Astrocyte of the spinal cord (primary cell): ENCODE measurements at regions not wholly inside any gene's neighbourhood (a gene's known extent, or its start where the extent isn't known, plus 50 kb on each side); places are given as distances from the start of the nearest gene placed in this dataset.

ENCODE experiments used
- DNase-seq: peaks from one replicate; pipeline ENCODE4 v3.0.0; 2011; ENCODE audit warnings: low read depth, low spot score
- H3K4me3 ChIP-seq: 2 replicates; pipeline ENCODE4 v1.5.1; 2011; ENCODE audit warnings: low read depth, mild to moderate bottlenecking, low read length, moderate library complexity
- CTCF ChIP-seq: IDR thresholded peaks from 2 replicates; pipeline ENCODE4 v1.5.1; 2012; ENCODE audit warnings: low read depth, mild to moderate bottlenecking, low read length, inconsistent platforms
- in situ Hi-C: cut with HindIII; loops from 2 replicates; pipeline ENCODE4 v1.10.0; 2017; ENCODE audit warnings: low sequenced_read_pairs

- in situ Hi-C loops, result no loop called here
- no peak for TF ChIP-seq CTCF
- DNase-seq, result no peak
- no peak overlapping the region for H3K4me3 ChIP-seq
These were observed 208.2 kb downstream of the FAT4 start for GRCh38 chr4:125522992-125523391.

GRCh38 chr4:125526420-125526819, 211.7 kb downstream of the FAT4 start:
- H3K4me3 ChIP-seq, result no peak overlapping the region
- DNase-seq, result no peak
- in situ Hi-C loops, result no loop called here
- no peak for TF ChIP-seq CTCF

GRCh38 chr4:125527681-125528080, 212.9 kb downstream of the FAT4 start:
- TF ChIP-seq CTCF, result no peak
- in situ Hi-C loops, result no loop called here
- H3K4me3 ChIP-seq, result no peak overlapping the region
- no peak for DNase-seq

GRCh38 chr4:125529071-125529470, 214.3 kb downstream of the FAT4 start:
- DNase-seq, result no peak
- no peak for TF ChIP-seq CTCF
- in situ Hi-C loops, result no loop called here
- no peak overlapping the region for H3K4me3 ChIP-seq

GRCh38 chr4:125538670-125539069, 223.9 kb downstream of the FAT4 start:
- in situ Hi-C loops, result no loop called here
- no peak overlapping the region for H3K4me3 ChIP-seq
- DNase-seq, result no peak
- TF ChIP-seq CTCF, result no peak

GRCh38 chr4:125539691-125540090, 224.9 kb downstream of the FAT4 start:
- no peak for TF ChIP-seq CTCF
- in situ Hi-C loops, result no loop called here
- DNase-seq, result no peak
- H3K4me3 ChIP-seq, result no peak overlapping the region

- H3K4me3 ChIP-seq, result no peak overlapping the region
- no peak for DNase-seq
- TF ChIP-seq CTCF, result no peak
- in situ Hi-C loops, result no loop called here
These were observed 227.2 kb downstream of the FAT4 start for GRCh38 chr4:125541836-125542385.
